H1 (cell line): ENCODE measurements at regions not wholly inside any gene's neighbourhood (a gene's known extent, or its start where the extent isn't known, plus 50 kb on each side); places are given as distances from the start of the nearest gene placed in this dataset.

Experiments
- FOSL1 ChIP-seq: IDR thresholded peaks from 2 replicates; pipeline ENCODE4 v1.6.1; 2011; ENCODE audit warnings: mild to moderate bottlenecking, low read depth, low read length, moderate library complexity; ENCODE audit not compliant: insufficient read depth
- POLR2A ChIP-seq, 2 experiments: IDR thresholded peaks; 1 replicate in 1 of 2; 2 replicates in 1 of 2; pipeline ENCODE4 v1.6.1; 2011; ENCODE audit warnings: low read depth in 2 of 2, low read length in 2 of 2, mild to moderate bottlenecking in 2 of 2; ENCODE audit errors: control extremely low read depth in 1 of 2
- RFX5 ChIP-seq: IDR thresholded peaks from 2 replicates; pipeline ENCODE4 v1.6.1; 2011; ENCODE audit warnings: low read depth, low read length, improper control_type of control experiment, borderline replicate concordance
- YY1 ChIP-seq: IDR thresholded peaks from 2 replicates; pipeline ENCODE4 v1.6.1; 2011; ENCODE audit warnings: low read depth, mild to moderate bottlenecking, low read length

DNA sequence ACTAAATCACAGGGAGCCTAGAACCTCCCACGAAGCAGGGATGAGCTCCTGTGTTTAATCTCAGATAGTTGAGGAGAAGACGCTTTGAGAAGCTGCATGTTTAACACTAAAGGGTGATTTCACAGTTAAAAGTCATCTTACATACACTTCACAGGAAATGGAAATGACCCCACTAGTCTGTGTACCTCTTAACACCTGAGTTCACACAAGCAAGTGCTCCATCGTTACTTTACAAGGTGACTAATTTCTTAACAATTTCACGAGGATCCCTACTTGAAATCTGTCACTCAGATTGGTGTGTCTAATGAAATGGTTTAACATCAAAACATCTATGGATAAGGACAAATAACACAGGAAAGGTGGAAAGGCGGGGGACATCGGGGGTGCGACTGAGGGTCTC is 93.8 kb upstream of the RPS6KA2 start:
- TF ChIP-seq YY1 (no peak), FOSL1 (no peak), RFX5 (no peak), POLR2A (IDR thresholded peaks at IDR 0.05; ENCODE audit: control extremely low read depth in 1 of 2, low read depth in 2 of 2, low read length in 2 of 2) (no peak)
